IPS DF 4.7 (cell line): ENCODE measurements at regions not wholly inside any gene's neighbourhood (a gene's known extent, or its start where the extent isn't known, plus 50 kb on each side); places are given as distances from the start of the nearest gene placed in this dataset.
"Not testable (repeated sequence)": the region's sequence is repeated elsewhere in the genome, so short reads cannot be mapped to it uniquely, and the experiment has no call there.

Experiments used
- DNase-seq: peaks from one replicate; pipeline ENCODE4 v3.0.0-alpha.2; 2013; ENCODE audit warnings: low spot score; ENCODE audit errors: extremely low read depth

DNA sequence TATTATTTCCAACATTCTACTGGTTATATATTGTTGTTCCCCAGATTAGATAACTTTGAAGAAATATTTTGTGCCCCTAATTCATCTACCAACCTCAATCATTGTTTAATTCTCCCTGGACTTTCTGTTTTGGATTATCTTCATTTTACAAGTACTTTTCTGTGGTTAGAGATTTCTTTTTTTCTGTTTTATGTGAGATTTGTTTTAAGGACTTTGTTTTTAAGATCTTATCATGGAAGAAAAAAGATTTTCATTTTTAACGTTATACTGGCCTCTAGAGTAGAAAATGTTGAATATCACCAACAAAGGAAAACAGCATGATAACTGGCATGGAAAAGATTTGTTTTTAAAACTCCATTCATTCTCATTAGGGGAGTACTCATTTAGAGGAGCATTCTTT lies 210.9 kb upstream of the KCNMB2 start:
- no peak for DNase-seq

DNA sequence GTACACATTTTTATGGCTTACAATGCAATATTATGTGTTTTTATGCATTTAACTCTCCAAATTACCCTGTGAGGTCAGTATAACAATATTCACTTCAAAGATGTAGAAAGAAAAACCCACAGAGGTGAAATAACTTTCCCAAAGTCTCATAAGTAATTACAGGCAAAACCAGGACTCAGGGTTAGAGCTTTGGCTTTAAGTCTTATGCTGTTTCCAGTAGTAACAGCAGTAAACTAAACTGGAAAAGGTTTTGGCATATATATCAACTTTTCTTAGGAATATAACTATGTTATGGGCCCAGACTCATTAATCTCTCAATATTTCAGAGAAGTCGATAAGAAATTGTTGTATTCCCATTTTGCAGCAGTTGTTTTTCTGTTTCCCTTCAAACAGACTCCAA lies 206.3 kb upstream of the KCNMB2 start:
- no peak for DNase-seq

DNA sequence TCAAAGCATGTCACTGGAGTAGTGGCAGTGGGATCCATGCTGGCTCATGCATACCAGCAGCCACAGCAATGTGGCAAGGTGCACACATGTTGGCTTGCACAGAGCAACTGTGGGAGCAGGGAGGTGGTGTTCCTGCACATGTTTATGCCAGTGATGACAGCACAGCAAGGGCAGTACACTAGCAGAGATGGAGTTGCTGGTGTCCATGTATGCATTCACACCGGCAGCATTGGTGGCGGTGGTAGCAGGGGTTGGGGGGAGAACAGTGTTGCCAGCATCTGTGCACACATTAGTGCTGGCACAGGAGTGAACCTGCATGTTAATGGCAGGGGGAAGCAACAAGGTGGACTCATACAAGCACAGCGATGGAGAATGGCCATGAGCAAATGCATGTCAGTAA lies 202.0 kb upstream of the KCNMB2 start:
- DNase-seq = no peak

DNA sequence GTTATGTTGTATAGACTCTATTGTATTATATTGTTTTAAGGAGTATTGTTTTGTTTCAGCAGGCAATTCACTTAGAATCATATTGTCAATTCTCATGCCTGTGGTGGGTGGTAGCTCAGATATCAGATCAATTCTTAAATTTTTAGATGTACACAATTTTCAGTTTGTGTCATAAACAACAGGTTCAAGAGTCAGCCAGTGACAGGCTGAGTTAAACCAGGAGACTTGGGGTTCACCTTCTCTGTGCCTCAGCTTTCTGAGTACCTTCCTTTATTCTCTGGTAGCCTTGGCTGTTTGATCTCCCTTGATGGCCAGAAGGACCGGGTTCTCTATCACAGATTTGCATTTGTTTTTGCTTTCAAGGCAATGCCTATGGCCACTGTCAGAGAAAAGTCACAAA lies 199.9 kb upstream of the KCNMB2 start:
- DNase-seq = no peak

DNA sequence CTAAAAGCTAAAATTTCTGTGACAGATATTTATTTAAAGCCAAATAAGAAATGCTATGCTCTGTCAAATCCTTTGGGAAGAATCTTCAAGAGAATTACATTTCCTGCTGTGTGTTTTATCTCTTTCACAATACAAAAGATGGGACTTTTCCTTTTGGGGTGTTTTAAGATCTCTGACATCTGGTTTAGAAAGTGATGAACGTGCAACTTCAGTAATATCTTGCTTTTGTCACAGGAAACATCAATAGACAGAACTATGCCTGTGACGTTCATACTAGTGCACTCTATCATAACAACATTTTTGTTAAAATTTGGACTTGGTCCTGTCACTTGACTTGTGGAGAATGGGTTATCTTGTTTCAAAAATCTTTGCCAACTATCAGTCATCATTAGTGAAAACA lies 195.7 kb upstream of the KCNMB2 start:
- DNase-seq = no peak

DNA sequence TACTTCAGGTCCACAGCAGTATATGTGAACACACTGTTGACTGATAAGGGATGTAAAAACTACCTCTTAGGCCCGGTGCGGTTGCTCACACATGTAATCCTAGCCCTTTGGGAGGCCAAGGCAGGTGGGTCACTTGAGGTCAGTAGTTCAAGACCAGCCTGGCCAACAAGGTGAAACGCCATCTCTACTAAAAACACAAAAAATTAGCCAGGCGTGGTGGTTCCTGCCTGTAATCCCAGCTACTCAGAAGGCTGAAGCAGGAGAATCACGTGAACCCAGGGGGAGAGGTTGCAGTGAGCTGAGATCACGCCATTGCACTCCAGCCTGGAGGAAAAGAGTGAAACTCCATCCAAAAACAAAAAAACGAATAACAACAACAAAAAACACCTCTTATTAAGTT lies 194.6 kb upstream of the KCNMB2 start:
- no peak for DNase-seq

DNA sequence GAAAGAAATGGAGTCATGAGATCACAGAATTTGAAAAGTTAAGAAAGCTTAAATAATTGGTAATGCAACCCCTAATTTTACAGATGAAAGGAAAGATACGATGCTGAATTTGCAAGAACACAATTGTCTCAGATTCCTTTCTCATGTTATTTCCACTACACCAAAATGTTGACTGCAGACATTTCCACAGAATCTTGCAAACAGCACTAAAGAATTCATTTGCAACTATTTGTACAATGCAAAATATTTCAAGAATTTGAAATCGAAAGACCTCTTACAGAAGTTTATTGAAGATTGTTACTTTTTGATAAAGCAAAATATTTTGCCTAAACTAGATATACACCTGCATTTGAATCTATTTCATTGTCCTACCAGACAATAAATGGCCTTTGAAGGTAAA lies 194.1 kb upstream of the KCNMB2 start:
- DNase-seq = no peak

DNA sequence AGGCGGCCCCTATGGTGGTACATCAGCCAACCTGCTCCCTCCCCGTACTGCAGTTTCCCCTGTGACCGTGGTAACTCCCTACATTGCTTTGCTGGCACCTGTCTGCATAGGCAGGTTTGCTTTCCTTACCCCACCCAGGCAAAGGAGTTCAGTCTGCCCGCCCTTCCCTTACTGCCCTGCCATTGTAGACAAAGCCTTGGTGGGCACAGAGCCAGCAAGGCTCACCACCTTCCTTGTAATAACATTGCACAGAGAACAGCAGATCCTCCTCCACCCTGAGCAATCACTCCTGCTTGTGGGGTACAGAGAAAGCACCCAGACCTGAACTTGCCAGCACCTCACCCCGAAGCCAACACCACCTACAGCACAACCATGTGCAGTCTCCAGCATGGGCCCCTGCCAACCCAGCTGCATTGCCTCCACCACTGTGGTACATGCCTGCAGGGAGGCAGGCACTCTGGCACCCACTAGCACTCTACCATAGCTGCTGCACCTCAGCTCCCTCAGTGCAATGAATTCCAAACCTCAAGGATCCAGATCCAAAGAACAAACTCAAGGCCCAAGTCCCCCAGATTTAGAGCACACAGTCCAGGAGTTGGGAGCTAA lies 192.7 kb upstream of the KCNMB2 start:
- DNase-seq = no peak

DNA sequence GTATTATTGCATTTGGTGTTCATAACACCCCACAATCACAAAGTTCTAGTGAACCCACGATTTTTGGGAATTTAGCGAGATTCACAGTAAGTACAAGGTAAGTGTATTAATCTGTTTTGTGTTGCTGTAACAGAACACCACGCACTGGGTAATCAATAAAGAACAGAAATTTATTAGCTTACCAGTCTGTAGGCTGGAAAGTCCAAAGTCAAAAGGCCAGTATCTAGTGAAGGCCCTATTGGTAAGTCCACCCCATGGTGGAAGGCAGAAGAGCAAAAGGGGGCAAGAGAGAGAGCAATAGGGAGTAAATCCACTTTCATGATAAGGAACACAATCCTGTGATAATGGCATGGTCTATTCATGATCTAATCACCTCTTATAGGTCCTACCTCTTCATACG lies 190.3 kb upstream of the KCNMB2 start:
- no peak for DNase-seq

DNA sequence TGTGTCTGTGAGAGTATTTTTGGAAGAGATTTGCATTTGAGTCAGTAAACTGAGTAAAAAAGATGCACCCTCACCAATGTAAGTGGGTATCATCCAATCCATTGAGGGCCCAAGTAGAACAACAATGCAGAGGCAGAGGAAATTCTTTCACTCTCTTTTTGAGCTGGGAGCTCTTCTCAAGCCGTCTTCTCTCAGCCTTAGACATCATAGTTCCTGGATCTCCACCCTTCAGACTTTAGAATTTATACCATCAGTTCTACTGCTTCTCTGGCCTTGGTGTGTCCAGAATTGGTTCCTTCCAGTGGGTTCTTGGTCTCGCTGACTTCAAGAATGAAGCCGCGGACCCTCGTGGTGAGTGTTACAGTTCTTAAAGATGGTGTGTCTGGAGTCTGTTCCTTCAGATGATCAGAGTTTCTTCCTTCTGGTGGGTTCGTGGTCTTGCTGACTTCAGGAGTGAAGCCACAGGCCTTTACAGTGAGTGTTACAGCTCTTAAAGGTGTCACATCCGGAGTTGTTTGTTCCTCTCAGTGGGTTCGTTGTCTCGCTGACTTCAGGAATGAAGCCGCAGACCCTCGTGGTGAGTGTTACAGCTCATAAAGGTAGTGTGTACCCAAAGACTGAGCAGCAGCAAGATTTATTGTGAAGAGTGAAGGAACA lies 187.5 kb upstream of the KCNMB2 start:
- not testable (repeated sequence) for DNase-seq

DNA sequence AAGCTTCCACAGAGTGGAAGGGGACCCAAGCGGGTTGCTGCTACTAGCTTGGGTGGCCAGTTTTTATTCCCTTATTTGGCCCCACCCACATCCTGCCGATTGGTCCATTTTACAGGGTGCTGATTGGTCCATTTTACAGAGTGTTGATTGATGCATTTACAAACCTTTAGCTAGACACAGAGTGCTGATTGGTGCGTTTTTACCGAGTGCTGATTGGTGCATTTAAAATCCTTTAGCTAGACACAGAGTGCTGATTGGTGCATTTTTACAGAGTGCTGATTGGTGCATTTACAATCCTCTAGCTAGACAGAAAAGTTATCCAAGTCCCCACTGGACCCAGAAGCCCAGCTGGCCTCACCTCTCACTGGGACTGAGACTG lies 187.0 kb upstream of the KCNMB2 start:
- DNase-seq = not testable (repeated sequence)

DNA sequence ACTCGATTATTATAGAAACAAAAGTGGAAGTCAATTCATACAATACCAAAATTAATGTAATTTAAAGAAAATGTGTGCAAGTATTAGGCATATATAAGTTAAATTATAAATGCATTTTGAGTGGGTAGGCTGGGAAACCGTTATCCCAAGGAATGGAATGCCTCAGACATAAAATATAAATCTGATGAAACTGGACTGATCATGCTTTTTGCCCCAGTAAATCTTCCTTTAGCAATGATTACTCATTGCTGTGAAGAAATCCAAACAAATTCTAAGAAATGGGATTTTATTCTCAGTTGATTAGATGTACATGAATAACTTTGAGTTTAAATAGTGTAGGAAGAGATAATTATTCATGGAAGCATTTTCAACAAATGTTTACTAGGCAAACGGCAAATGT lies 185.5 kb upstream of the KCNMB2 start:
- DNase-seq = no peak

DNA sequence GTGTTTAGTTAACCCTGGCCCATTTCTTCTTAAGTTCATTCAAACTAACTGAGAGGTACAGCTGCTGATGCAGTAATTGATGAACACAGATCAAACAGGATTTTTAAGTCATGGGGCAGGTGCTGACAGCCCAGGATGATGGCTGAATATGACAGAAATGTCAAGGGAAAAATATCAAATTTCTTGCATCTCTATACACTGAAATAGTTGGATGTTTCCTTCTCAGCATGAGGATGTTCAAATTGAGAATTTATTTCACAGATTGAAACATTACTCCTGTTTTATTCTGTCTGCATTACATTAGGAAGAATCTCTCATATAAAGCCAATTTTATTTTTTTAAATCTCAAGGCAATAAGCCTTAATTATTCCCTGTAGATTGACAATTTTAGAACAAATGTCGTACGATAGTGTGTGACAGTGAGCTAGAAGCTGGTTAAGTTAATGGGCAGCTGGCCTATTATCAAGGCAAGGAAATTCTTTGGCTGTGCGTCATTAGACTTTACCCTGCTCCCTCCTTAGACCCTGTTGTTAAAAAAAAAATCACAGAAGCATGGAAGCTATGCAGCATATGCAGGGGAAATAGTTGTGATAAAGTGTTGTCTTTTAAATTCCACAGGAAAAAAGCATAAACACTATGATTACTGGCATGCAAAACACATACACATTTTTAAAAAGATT lies 183.8 kb upstream of the KCNMB2 start:
- DNase-seq = peak; percentile 36

DNA sequence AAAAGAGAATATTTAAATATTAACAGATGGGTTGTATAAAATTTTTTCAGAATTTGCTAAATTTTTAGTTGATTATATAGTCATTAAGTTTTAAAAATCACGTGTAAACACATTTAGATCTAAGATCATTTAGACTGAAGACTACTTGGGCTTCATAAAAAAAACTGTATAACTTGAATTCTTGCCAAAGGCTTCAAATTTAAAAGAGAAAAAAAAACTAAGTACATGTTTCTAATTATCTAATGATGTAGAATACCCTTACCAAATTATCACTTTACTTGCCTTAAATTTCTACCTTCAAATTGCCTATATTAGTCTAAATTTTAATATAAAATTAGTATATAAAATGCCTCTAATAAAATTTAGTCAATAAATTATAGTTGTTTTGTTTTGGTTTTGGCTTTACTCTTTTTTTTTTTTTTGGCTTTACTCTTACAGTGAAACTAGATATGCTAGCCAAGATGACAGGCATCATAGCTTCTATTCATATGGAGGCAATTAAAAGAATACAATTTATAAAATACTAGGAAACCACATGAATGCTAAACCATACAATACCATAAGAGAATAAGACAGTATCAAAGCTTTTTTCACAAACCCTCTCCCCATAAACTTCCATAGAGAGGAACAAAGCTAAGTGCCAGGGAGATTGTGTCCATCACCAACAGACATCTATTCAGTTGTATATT lies 183.1 kb upstream of the KCNMB2 start:
- no peak for DNase-seq

DNA sequence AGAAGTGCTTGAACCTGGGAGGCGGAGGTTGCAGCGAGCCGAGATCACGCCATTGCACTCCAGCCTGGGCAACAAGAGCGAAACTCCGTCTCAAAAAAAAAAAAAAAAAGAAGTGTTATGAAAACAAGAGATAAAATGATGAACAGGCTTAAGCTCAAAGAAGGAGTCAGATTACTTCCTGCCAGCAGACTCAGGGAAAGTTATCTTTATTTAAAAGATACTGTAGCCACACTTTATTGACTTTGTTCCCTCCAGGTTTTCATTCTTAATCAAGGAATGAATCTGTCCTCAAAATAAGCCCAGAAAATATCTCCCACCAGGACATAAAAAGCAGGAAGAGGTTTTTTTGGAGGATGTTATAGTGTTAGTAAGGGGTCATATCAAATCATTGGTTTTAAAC lies 176.5 kb upstream of the KCNMB2 start:
- no peak for DNase-seq

DNA sequence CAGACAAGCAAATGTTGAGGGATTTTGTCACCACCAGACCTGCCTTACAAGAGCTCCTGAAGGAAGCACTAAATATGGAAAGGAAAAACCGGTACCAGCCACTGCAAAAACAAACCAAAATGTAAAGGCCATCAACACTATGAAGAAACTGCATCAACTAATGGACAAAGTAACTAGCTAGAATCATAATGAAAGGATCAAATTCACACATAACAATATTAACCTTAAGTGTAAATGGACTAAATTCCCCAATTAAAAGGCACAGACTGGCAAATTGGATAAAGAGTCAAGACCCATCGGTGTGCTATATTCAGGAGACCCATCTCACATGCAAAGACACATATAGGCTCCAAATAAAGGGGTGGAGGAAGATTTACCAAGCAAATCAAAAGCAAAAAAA lies 173.2 kb upstream of the KCNMB2 start:
- not testable (repeated sequence) for DNase-seq

DNA sequence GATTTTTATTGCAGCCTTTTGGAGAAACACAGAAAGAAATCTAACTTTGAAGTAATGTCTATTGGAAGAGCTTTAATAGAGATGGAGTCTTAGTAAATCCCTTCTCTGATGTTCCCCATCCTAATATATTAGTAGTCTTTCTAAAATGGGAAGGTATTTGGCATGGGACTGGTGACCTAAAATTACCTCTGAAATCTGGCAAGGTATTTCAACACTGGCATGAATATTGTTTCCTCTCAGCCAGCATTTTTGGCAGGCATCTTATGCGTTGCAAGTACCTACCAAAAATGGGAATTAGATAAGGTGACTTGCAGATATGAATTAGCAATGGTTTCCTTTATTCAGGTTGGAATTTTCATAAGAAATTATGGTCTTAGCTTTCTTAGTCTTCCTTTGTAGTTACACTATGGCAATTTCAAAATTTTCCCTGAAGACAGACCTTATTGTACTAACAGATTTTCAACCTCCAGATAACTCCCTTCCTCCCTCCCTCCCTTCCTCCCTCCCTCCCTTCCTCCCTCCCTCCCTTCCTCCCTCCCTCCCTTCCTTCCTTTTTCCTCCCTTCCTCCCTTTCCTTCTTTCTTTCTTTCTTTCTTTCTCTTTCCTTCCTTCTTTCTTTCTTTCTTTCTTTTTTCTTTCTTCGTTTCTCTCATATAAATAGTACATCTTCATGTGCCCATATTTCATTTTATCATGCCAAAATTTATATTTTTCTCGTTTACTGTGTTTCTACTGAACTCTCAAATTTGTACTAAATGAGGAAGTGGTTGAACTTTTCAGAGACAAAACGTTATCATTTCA lies 168.2 kb upstream of the KCNMB2 start:
- DNase-seq = no peak

DNA sequence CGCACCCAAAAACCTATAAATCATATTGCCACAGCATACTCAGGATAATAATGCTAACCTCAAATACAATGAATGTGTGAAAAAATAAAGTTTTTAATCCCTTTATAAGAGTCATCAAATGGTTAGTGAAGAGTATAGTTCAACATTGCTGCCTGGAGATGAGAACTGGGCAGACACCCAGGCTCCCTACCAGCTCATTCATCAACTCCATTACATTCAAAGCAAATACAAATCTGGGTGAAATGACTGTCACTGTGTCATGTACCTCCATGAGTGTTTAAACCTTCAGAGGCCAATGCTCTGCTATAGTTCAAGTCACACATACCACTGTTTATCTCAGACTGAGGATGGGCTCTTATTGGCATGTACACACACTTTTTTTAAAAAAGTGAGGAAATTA lies 167.2 kb upstream of the KCNMB2 start:
- DNase-seq = no peak

DNA sequence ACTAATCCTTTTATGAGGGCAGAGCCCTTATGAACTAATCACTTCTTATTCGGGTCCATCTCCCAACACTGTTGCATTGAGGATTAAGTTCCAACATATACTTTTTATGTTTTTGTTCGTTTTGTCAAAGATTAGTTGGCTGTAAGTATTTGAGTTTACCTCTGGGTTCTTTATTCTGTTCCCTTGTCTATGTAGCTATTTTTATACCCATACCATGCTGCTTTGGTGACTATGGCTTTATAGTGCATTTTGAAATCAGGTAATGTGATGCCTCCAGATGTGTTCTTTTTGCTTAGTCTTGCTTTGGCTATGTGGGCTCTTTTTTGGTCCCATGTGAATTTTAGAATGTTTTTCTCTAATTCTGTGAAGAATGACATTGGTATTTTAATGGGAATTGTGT lies 166.4 kb upstream of the KCNMB2 start:
- DNase-seq = no peak

DNA sequence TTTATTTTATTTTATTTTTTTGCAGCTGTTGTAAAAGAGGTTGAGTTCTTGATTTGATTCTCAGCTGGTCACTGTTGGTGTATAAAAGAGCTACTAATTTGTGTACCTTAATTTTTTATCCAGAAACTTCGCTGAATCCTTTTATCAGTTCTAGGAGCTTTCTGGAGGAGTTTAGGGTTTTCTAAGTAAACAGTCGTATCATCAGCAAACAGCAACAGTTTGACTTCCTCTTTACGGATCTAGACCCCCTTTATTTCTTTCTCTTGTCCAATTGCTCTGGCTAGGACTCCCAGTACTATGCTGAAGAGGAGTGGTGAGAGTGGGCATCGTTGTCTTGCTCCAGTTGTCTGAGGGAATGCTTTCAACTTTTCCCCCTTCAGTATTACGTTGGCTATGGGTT lies 165.8 kb upstream of the KCNMB2 start:
- no peak for DNase-seq

DNA sequence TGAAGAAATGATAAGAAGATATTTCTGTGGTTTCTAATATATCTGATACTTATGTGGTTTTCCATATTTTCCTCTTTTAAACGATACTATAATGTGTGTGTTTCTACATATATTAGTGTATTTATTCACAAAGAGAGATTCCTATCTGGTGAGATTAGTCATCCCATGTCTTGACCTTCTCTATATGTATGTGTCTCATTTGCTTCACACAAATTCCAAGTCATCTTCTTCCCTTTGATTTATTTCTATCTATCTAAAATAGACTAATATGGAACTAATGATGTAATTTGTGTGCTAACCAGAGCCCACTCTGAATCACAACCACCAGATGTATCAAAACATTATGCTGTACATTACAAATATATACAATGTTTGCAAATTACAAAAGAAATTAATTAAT lies 154.7 kb upstream of the KCNMB2 start:
- no peak for DNase-seq

DNA sequence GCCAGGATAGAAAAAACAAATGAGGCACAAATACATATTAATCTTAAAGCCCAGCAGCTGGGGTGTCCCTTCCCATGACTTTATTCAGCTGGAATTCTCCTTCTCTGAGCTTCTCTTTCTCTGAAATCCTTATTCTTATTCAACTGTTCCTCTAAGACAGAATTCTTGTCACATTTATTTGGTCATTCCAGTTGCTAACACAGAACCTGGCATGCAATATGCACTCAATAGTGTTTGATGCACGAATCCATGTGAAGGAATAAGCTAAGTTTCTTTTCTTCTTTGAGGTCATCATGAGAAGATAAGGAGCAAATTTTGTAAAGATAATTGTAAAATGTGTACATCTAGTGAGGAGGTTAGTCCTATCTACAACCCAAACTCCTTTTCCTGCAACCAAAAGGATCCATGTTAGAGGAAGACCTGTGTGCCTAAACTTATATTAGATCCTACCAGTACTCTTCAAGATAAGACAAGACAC lies 154.2 kb upstream of the KCNMB2 start:
- DNase-seq = no peak
